HG03139 (cell line): ENCODE measurements at regions not wholly inside any gene's neighbourhood (a gene's known extent, or its start where the extent isn't known, plus 50 kb on each side); places are given as distances from the start of the nearest gene placed in this dataset.
A peak's percentile ranks its signal among the peaks of the same experiment; 100 is the strongest.
"Not testable (repeated sequence)": the region's sequence is repeated elsewhere in the genome, so short reads cannot be mapped to it uniquely, and the experiment has no call there.

Source experiments
- ATAC-seq: cut with Tn5 transposase; IDR thresholded peaks from one replicate; pipeline ENCODE4 v1.9.1; 2021; ENCODE audit not compliant: unreplicated experiment

DNA sequence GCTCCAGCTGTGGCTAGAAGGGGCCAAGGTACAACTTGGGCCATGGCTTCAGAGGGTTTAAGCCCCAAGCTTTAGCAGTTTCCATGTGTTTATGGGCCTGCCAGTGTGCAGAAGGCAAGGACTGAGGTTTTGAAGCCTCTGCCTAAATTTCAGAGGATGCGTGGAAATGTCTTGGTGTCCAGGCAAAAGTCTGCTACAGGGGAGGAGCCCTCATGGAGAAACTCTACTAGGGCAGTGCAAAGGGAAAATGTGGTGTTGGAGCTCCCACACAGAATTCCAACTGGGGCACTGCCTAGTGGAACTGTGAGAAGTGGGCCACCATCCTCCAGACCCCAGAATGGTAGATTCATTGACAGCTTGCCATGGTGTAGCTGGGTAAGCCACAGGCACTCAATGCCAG, 527.2 kb upstream of the RORB start:
- no peak for ATAC-seq

DNA sequence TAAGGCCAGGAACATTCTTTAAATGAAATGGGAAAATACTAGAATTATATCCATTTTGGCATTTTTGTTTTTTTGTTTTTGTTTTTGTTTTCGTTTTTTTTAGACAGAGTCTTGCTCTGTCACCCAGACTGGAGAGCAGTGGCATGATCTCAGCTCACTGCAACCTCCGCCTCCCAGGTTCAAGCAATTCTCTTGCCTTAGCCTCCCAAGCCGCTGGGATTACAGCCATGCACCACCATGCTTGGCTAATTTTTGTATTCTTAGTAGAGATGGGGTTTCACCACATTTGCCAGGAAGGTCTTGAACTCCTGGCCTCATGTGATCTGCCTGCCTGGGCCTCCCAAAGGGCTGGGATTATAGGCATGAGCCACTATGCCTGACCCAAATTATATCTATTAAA, 520.7 kb upstream of the RORB start:
- ATAC-seq: not testable (repeated sequence)

DNA sequence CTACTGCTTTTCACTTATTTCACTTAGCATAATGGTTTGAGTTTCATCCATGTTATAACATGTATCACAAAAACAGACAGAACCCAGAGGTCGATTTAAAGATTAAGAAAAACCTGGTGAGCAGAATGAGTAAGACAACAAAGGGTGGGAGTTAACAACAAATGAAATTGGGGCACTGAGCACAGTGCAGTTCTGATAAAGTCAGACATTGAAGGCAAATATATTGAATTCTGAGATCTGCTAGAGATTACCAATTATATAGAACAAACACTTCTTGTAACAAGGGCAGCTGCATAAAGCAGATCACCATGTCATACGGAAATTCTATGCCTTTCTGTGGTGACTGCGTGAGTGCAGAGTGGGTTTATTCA, 517.3 kb upstream of the RORB start:
- ATAC-seq: no peak

DNA sequence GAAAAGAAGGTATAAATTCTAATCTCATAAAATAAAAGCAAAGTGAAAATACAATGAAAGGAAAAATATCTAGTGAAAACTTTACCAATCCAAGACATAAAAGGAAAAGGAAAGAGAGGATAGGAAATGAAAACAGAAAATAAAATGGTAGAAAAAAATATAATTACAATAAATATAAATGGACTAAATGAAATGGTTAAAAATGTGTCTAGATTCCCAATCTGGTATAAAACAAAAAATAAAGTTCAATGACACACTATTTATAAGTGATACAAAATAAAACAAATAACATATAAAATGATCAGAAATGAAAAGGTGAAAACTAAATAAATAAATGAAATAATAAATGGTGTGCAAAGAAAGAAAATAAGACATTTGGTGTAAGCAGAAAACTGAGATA, 516.4 kb upstream of the RORB start:
- no peak for ATAC-seq

DNA sequence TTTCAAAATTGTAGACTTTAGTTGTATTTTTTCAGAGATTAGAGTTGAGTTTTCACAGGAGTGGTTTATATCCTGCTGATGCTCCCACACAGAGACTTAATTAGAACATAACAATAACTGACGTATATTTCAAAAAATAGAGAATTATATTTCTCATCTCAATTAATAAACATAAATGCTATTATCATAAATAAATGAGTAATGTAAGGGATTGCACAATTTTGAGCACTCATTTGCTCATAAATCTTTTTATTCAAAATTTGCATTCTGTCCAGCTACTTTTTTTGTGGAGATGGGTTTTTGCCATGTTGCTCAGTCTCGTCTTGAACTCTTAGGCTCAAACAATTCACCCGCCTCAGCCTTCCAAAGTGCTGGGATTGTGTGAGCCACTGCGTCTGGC, 515.7 kb upstream of the RORB start:
- ATAC-seq: no peak

DNA sequence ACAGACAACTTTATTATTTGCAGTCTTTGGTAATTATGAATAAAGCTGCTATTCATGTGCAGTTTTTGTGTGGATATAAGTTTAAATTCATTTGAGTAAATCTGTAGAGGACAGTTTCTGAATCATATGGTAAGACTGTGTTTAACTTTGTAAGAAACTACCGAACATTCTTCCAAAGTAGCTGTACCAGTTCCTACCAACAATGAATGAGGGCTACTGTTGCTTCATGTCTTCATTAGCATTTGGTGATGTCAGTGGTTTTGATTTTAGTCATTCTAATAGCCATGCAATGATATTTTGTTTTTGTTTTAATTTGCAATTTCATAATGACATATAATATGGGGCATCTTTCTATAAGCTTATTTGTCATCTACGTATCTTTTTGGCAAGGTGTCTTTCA, 501.3 kb upstream of the RORB start:
- no peak for ATAC-seq

DNA sequence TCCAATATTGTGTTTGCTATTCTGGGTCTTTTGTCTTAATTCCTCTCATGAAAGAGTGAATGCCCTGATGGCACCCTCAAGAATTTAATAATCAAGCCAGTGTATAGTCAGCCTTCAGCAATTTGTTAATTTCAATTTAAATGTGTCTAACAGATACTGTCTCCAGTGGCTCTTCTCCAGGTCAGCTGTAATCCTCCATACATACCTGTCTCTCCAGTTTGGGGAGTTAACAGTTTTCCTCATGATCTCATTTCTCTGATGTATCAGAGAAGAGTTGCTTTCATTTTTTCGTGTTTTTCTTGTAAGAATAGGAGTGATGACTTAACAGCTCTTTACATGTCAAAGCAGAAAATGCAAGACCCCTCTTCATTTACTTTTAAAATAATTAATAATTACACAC, 500.3 kb upstream of the RORB start:
- ATAC-seq: no peak

DNA sequence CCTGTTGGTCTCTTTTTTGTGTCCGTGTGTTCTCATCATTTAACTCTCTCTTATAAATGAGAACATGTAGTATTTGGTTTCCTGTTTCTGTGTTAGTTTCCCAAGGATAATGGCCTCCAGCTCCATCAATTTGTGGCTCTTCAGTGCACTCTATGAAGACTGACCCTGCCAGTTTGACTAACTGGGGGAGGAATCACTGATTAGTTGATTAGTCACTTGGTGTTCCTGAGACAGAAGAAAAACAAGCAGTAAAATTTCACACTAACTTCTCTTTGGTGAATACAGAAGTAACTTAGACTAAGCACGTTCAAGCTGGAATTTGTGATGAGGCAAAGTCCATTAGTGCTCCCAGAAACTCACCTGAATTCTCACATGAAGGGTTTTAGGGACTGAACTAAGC, 495.8 kb upstream of the RORB start:
- no peak for ATAC-seq

DNA sequence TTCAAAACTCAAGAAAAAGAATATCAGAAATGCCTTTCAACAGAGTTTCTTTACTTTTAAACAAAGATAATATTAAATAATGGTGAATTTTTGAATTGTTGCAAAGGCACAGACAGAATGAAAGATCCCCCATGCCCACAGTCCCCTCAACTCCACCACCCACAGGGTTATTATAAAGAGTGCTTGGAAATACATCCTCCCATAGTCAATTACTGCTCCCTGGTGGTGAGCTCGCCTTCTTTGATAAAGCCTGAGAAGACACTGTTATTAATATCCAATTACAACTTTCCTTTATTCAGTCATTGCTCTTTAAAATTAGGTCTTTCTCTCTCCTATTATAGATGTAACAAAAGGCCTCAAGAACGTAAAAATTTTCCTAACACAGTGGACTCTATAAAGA, 490.2 kb upstream of the RORB start:
- ATAC-seq: no peak

DNA sequence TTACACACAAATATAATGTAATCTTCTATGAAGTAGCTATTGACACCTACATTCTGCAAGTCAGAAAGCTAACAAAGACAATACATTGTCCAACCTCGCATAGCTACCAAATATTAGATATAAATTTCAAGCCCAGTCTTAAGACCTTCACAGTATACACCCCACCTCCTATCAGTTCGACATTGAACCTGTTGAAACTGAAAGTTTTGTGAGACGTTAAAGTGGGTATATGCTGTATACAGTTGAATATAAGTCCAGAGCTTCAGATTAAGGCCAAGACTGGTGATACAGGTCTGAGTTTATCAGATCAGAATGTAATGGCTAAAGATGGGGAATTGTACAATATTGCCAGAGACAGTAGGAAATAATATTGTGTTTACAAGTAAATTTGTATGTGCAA, 489.3 kb upstream of the RORB start:
- no peak for ATAC-seq

DNA sequence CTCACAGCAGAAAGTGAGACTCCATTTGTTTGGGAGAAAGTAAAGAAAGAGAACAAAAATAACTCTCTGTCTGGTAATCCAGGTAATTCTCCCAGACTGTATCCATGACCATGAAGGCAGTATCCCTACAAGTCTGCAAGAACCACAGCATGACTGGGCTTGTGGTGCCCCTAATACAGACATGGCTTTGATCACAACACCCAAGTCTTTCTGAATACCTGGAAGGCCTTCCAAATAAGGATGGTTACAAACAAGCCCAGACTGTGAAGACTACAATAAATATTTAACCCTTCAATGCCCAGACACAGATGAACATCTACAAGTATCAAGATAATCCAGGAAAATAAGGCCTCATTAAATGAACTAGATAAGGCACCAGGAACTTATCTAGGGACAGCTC, 481.1 kb upstream of the RORB start:
- no peak for ATAC-seq

DNA sequence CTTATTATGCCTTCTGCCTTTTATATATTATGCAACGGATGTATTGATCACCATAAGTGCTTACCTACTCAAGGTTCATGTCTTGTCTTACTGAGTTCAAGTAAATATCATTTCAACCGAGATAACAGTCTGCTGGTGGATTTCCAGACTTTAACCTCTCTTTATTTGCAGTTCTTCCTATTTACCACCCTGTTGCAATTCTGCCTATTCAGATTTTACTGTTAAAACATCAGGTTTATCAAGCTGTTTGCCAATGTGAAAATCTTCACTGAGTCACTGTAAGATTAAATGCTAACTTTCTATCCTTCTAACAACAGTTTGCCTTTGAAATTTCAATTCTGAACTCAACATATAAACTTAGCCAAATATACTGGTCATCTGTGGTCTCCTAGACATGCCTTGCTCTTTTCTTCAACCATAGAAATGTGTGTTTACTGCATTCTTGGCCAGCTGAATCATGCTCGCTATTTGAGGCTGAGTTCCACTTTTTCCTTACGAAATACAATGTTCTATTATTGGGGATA, 471.7 kb upstream of the RORB start:
- no peak for ATAC-seq

DNA sequence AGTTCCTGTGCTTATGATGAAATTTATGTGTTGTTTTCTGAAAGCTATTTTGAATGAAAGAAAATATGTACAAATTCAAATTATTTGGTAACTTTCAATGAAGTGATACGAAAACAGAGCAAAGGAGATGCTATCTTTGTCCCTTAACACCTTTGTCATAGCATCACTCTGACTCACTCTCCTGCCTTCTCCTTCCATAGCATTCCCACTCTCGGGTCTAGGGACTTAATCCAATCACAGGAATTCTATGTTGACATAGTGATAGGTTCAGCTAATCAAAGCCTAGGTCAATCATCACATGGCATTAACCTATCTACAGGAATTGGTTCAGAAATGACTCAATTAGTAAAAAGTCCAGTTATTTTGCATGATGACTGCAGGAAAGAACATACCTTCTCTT, 464.7 kb upstream of the RORB start:
- ATAC-seq: no peak

DNA sequence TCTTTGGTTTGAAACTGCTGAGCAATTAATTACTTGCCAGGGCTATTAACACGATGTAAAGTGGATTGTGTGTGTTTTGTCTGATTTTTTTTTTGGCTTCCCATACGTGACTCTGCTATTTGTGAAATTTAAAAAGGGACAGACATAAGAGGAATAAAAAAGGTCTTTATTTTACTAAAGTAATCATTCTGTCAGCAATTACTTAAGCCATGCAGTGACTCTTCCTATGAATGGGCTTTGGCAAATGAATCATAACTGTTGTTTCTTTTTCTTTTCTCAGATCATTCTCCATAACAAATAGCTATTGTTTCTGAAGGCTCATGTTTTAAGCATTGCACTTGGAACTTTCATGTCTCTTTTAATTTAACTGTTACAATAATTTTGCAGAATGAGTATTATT, 461.3 kb upstream of the RORB start:
- no peak for ATAC-seq

DNA sequence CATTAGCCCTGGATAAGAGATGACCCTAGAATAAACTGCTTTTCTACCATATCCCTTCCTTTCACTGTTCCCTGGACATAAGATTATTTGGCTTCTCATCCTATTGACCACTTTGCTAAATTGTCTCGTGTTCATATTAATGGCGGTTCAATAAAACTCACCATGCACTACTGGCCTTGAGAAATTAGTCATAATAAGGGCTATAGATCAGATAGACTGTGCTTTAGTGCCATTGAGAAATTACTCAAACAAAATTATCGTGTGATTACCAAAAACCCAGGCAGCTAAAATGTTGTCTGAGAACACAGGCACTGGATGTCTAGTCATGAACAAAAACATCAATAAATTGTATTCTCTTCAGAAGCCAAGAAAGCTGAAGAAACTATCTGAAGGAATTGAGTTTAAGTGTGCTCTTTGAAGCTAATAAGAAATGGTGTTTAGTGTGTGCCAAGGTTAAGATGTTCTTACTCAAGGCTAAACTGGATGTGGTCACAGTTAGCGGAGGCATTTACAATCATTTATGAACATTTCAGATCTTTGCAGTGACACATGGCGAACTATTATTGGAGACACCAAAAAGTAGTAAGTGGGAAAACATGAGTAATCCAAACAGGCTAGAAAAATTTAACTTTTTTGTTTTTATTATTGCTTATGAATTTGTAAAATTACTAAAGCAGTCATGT, 460.4 kb upstream of the RORB start:
- peak; percentile 84 for ATAC-seq

DNA sequence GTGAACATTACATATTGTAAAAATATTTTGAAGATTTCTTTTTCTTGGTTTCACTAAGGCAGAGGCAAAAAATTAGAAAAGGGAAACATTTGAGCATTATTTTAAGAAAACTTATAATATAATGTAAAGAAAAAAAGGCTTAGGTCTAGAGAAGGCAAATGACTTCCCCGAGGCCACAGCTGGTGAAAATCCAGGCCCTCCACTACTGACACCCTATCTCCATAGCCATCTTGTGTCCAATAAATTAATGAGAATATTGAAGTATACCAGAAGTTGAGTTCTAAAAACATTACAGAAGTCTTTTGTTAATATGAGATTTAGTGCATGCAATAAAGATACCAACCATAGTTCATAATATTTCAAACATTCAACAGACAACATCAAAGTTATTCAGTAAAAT, 459.9 kb upstream of the RORB start:
- ATAC-seq: no peak

DNA sequence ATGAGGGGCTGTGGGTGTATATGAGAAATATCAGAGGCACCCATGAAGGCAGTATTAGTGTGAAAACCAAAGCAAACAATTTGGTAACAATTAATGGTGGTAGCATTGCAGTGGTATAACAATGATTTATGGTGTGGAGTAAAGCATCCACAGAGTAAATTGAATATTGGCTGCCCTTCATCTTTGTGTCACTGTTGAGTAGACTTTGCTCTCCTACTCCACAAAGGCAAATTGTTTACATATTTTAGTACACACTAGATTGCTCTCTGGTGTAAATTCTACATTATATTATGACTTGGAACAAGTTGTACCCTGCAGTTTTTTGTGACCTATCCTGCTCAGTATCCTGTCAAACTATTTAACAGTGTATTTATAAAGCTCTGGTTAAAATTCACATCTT, 455.5 kb upstream of the RORB start:
- no peak for ATAC-seq

DNA sequence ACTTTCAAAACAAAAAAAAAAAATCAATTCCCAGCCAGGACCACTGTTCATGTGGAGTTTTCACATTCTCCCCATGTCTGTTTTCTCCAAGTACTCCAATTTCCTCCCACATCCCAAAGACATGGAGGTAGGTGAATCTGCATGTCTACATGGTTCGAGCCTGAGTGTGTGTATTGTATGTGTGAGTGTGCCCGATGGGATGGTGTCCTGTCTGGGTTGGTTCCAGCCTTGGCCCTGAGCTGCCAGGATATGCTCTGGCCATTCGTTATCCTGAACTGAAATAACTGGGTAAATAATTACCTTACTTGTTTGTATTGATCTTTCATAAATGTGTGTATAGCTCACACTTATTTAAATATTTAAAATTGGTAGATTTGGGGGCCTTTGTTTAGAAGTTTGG, 452.3 kb upstream of the RORB start:
- ATAC-seq: no peak

DNA sequence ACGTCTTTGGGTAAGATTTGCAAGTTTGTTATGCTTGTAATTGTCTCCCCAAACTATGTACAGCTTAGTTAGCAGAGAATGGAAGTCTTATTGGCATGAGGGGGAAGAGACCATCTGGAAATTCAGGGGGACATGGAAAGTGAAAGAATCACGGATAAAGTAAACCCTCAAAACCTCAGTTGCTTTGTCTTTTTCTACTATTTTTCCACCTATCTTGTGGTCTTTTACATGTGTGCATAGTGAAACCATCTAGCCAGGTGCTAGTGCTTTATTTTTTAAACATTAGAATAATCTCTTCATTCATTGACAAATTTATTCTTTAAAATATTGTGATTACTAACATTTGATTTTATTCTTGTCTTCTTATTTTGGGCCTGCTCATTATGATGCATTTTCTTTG, 441.1 kb upstream of the RORB start:
- no peak for ATAC-seq

DNA sequence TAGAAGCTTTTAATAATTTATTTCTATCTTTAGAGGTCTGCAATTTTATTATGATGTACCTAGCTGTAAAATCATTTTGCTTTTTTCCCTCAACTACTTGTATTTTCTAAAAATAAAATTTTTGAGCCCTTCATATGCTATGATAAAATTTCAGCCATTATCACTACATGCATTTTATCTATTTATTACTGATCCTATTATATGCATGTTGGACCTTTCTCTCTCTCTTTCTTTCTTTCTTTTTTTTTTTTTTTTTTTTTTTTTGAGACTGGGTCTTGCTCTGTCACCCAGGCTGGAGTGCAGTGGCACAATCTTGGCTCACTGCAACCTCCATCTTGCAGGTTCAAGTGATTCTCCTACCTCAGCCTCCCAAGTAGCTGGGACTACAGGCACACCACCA, 440.1 kb upstream of the RORB start:
- ATAC-seq: not testable (repeated sequence)

DNA sequence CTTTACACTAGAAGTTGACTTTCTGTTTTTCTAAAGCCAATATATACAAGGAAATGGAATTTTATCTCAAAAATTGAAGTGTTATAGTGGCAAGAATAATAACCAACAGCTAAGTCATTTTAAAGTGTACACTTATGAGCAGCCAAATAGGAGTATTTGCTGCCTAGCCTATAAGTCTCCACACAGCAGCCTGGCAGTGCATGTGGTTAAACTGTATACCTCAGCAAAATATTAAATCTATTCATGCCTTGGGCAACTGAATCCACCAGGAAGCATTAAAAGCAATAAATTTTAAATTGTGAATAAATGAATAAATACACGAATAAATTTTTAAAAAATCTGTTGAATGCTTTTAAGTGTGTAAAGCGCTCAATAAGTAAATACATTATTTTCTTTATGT, 432.4 kb upstream of the RORB start:
- no peak for ATAC-seq

DNA sequence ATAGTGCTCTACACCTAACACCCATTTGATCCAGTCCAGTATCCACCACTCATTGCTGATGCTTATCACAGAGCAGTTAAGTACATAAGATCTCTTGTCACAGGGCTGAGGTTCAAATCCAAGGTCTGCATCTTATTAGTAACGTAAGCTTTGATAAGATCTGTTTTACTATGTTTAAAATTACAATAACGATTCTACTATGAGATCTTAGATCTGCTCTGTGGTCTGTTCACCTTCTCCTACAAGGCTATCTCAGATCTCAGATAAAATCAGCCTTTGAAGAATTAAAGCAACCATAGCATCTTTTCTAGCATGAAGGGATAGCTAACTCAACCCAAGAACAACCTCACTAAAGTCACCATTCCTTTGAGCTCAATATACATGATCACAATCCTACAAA, 431.0 kb upstream of the RORB start:
- no peak for ATAC-seq

DNA sequence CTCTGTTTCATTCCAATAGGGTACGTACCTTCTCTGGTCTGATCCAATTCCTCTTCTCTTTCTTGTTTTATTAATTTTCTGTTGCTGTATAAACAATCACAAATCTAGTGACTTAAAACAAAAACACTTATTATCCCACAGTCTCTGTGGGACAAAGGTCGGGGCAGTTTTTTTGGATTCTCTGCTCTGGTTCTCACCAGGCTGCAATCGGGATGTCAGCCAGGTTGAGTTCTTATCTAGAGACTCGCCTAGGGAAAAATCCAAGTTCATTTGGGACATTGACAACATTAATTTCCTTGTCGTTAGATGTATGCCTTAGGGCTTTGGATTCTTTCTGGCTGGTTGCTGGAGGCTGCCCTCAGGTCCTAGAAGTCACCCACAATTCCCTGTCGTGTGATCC, 430.5 kb upstream of the RORB start:
- ATAC-seq: no peak

DNA sequence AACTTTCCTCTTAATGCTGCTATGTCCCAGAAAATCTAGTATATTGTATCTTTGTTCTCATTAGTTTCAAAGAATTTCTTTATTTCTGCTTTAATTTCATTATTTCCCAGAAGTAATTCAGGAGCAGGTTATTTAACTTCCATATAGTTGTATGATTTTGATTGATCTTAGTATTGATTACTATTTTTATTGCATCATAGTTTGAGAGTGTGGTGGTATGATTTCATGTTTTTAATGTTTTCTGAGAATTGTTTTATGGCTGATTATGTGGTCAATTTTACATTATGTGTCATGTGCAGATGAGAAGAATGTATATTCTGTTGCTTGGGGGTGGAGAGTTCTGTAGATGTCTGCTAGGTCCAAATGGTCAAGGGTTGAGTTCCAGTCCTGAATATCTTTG, 425.6 kb upstream of the RORB start:
- ATAC-seq: no peak
